SJSA1 (cell line): ENCODE measurements at regions not wholly inside any gene's neighbourhood (a gene's known extent, or its start where the extent isn't known, plus 50 kb on each side); places are given as distances from the start of the nearest gene placed in this dataset.
A peak's percentile ranks its signal among the peaks of the same experiment; 100 is the strongest.

Experiments used
- DNase-seq, 2 experiments: peaks; one replicate each; pipeline ENCODE4 v3.0.0-alpha.2; 2015 to 2020; ENCODE audit warnings: low spot score in 2 of 2, low read depth in 1 of 2
- H3K27ac ChIP-seq: fragments of 250-450 bp; sonication (Bioruptor Pico); 2 replicates; pipeline ENCODE4 v1.5.1; 2020; ENCODE audit warnings: mild to moderate bottlenecking, moderate library complexity
- H3K27me3 ChIP-seq: fragments of 250-450 bp; sonication (Bioruptor Pico); replicated peaks from 2 replicates; pipeline ENCODE4 v1.5.1; 2020; ENCODE audit warnings: mild to moderate bottlenecking, moderate library complexity
- H3K36me3 ChIP-seq: fragments of 250-450 bp; sonication (Bioruptor Pico); 2 replicates; pipeline ENCODE4 v1.5.1; 2020; ENCODE audit warnings: mild to moderate bottlenecking
- H3K4me1 ChIP-seq: fragments of 250-450 bp; sonication (Bioruptor Pico); replicated peaks from 2 replicates; pipeline ENCODE4 v1.6.1; 2021; ENCODE audit warnings: mild to moderate bottlenecking
- H3K4me3 ChIP-seq: fragments of 250-450 bp; sonication (Bioruptor Pico); 2 replicates; pipeline ENCODE4 v1.5.1; 2020; ENCODE audit warnings: mild to moderate bottlenecking
- H3K9me3 ChIP-seq: fragments of 250-450 bp; sonication (Bioruptor Pico); replicated peaks from 2 replicates; pipeline ENCODE4 v1.5.1; 2020; ENCODE audit warnings: mild to moderate bottlenecking

DNA sequence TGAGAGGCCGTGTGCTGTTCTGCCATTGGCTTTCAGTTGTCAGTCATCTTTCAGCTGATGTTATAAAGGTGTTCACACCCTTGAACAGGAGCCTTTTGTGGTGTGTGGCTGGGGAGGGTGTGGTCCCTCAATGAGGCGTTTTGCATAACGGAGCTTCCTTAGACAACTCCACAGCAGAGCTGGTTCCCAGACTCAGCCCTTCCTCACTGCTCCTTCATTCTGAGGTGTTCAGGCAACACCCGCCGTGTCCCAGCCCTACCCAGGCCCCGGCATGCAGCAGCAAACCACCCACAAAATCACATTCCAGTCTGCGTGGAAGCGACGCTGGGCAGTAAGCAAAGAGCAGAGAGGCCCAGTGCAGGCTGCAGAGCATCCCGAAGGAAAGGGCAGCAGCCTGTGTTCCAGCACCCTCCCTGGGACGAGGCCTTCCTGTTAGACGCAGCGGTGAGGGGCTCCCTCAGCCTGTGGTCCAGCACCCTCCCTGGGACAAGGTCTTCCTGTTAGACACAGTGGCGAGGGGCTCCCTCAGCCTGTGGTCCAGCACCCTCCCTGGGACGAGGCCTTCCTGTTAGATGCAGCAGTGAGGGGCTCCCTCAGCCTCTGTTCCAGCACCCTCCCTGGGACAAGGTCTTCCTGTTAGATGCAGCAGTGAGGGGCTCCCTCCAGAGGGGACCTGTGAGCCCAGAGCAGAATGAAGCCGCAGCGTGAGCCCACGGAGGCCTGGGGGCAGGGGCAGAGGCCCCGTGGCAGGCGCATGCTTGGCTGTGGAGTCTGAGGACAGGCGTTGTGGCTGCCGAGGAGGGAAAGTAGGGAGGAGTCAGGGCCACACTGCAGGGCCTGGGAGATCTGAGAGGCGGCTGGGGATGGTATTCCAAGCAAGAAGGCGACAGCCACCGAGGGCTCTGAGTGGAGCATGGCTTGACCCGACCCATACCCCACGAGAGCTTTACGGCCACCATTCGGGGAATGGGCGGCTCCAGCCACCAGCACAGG lies 201.8 kb upstream of the HDAC4 start:
- no peak overlapping the region for H3K4me3 ChIP-seq
- H3K4me1 ChIP-seq = no peaks in the 10 kb centered on the region
- no peak overlapping the region for H3K27ac ChIP-seq
- peaks cover 5% of the 10 kb centered on the region; the same call in 1 of the 2 replicates for H3K27me3 ChIP-seq
- no peaks in the 10 kb centered on the region for H3K36me3 ChIP-seq
- no peaks in the 10 kb centered on the region for H3K9me3 ChIP-seq
- peak in 1 of 2 experiments; percentile 40 for DNase-seq

- Histone ChIP-seq H3K9me3 (no peaks in the 10 kb centered on the region), H3K4me3 (no peak overlapping the region), H3K36me3 (no peaks in the 10 kb centered on the region), H3K4me1 (no peaks in the 10 kb centered on the region), H3K27ac (no peak overlapping the region), H3K27me3 (peaks cover 5% of the 10 kb centered on the region; the same call in 1 of the 2 replicates)
- DNase-seq = peak in 1 of 2 experiments; percentile 24
Observed at GRCh38 chr2:239601880-239602279, 201.1 kb upstream of the HDAC4 start.

DNA sequence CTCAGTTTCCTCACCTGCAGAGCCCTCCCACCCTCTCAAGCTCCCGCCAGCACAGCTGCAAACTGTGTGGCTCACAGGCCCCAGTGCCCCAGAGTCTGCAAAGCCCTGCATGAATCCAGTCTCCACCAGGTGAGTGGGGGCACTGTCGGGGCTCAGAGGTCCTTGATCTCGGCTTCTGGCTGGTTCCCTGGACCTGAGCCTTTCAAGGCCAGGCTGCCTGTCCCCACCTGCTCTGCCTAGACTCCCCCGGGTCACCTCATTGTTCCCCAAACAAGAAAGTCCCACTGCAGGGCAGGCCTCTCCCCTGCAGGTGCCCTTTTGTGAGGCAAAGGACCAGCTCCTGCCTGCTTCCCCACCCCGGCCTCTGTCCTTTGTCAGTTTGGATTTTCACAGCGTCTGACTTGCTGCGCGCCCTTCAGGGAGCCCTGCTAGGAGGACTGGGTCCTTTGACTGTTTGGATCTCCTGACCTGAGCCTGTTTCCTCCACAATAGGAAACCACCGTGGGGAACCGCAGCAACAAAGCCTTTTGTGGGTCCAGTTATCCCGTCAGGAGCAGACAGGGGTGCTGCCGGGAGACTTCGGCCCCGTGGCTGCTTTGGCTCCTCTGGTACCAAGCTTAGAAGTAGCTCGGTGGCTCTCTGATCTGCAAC lies 200.5 kb upstream of the HDAC4 start:
- Histone ChIP-seq H3K27me3 (peaks cover 5% of the 10 kb centered on the region; the same call in 1 of the 2 replicates), H3K27ac (no peak overlapping the region), H3K9me3 (no peaks in the 10 kb centered on the region), H3K36me3 (no peaks in the 10 kb centered on the region), H3K4me1 (no peaks in the 10 kb centered on the region), H3K4me3 (no peak overlapping the region)
- DNase-seq = peak in 1 of 2 experiments; percentile 32

DNA sequence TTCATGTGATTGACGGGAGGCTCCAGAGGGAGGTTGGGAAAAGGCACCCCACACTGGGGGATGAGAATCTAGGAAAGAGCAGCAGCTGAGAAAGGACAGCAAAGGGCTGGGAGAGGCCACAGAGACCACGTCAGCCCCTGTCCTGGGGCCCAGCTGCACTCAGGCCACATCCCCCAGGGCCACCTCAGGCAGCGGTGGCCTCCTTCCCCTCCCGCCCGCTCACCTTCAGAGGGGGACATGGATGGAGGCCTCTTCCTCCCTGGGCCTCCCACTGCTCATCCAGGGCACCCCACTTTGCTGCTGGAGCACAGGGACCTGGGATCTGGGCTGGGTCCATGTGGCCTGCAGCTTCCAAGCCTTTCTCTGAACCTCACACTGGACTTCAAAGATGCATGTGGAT lies 199.8 kb upstream of the HDAC4 start:
- no peaks in the 10 kb centered on the region for H3K4me1 ChIP-seq
- peak in 1 of 2 experiments; percentile 13 for DNase-seq
- H3K9me3 ChIP-seq = no peaks in the 10 kb centered on the region
- no peaks in the 10 kb centered on the region for H3K36me3 ChIP-seq
- H3K27ac ChIP-seq = no peak overlapping the region
- no peak overlapping the region for H3K4me3 ChIP-seq
- peaks cover 5% of the 10 kb centered on the region; the same call in 1 of the 2 replicates for H3K27me3 ChIP-seq

- peak in 1 of 2 experiments; percentile 25 for DNase-seq
- Histone ChIP-seq H3K9me3 (no peaks in the 10 kb centered on the region), H3K27me3 (peaks cover 3% of the 10 kb centered on the region; the same call in 1 of the 2 replicates), H3K4me3 (no peak overlapping the region), H3K36me3 (no peaks in the 10 kb centered on the region), H3K4me1 (no peaks in the 10 kb centered on the region), H3K27ac (no peak overlapping the region)
Observed at GRCh38 chr2:239600001-239600593, 199.3 kb upstream of the HDAC4 start.

- peak in 1 of 2 experiments; percentile 24 for DNase-seq
- Histone ChIP-seq H3K9me3 (no peaks in the 10 kb centered on the region), H3K4me3 (no peak overlapping the region), H3K27ac (no peak overlapping the region), H3K4me1 (no peaks in the 10 kb centered on the region), H3K27me3 (peaks cover 3% of the 10 kb centered on the region; the same call in 1 of the 2 replicates), H3K36me3 (no peaks in the 10 kb centered on the region)
Observed at GRCh38 chr2:239599299-239599698, 198.5 kb upstream of the HDAC4 start.

DNA sequence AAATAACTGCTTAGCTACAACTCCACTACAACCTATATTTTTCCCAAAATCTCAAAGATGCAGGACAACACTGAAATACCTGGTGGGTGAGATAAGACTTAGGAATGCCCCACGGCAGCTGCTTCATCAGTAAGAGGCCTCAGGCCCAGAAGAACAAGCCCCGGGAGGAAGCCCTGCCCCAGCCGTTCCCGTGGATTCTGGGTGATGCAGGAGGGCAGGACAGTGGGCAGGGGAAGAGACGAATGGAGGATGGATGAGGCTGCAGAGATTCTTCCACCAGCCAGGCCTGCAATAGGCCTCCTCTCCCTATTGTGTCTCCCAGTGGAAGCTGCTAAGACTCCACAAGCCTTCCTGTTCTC lies 197.9 kb upstream of the HDAC4 start:
- Histone ChIP-seq H3K4me3 (no peak overlapping the region), H3K36me3 (no peaks in the 10 kb centered on the region), H3K9me3 (no peaks in the 10 kb centered on the region), H3K4me1 (no peaks in the 10 kb centered on the region), H3K27me3 (peaks cover 3% of the 10 kb centered on the region; the same call in 1 of the 2 replicates), H3K27ac (no peak overlapping the region)
- DNase-seq = peak in 1 of 2 experiments; percentile 31

GRCh38 chr2:239598011-239598731 lies 197.4 kb upstream of the HDAC4 start:
- peak in 1 of 2 experiments; percentile 35 for DNase-seq

GRCh38 chr2:239597216-239597615 lies 196.4 kb upstream of the HDAC4 start:
- DNase-seq = no peak
- Histone ChIP-seq H3K36me3 (no peaks in the 10 kb centered on the region), H3K27ac (no peak overlapping the region), H3K27me3 (peaks cover 3% of the 10 kb centered on the region; the same call in 1 of the 2 replicates), H3K9me3 (no peaks in the 10 kb centered on the region), H3K4me3 (no peak overlapping the region), H3K4me1 (no peaks in the 10 kb centered on the region)

More at GRCh38 chr2:239598011-239598731, 197.4 kb upstream of the HDAC4 start:
- Histone ChIP-seq H3K27ac (no peak overlapping the region), H3K27me3 (peaks cover 3% of the 10 kb centered on the region; the same call in 1 of the 2 replicates), H3K4me1 (no peaks in the 10 kb centered on the region), H3K4me3 (no peak overlapping the region), H3K36me3 (no peaks in the 10 kb centered on the region), H3K9me3 (no peaks in the 10 kb centered on the region)

- Histone ChIP-seq H3K4me3 (no peak overlapping the region), H3K4me1 (no peaks in the 10 kb centered on the region), H3K36me3 (no peaks in the 10 kb centered on the region), H3K27me3 (peaks cover 3% of the 10 kb centered on the region; the same call in 1 of the 2 replicates), H3K27ac (no peak overlapping the region), H3K9me3 (no peaks in the 10 kb centered on the region)
- DNase-seq = peak in 1 of 2 experiments; percentile 3
Observed at GRCh38 chr2:239596792-239597191, 196.0 kb upstream of the HDAC4 start.

DNA sequence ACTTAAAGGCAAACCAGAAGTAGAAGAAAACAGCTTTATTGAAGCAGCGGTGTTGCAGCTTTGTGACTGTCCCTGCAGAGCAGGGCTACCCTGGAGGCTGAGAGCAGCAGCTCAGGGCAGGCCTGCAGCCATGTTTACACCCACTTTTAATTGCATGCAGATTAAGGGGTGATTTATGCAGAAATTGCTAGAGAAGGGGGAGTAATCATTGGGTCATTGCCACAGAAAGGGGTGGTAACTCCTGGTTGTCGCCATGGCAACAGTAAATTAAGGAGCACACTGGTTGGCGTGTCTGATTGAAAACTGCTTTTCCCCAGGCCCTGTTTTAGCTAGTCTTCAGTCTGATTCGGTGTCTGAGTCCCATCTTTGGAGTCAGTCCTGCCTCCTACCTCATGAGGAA lies 195.4 kb upstream of the HDAC4 start:
- Histone ChIP-seq H3K36me3 (no peaks in the 10 kb centered on the region), H3K27ac (no peak overlapping the region), H3K9me3 (no peaks in the 10 kb centered on the region), H3K27me3 (peaks cover 3% of the 10 kb centered on the region; the same call in 1 of the 2 replicates), H3K4me3 (no peak overlapping the region), H3K4me1 (no peaks in the 10 kb centered on the region)
- DNase-seq = no peak

GRCh38 chr2:239595726-239596125 lies 194.9 kb upstream of the HDAC4 start:
- Histone ChIP-seq H3K36me3 (no peaks in the 10 kb centered on the region), H3K27me3 (peaks cover 3% of the 10 kb centered on the region; the same call in 1 of the 2 replicates), H3K27ac (no peak overlapping the region), H3K4me3 (no peak overlapping the region), H3K9me3 (no peaks in the 10 kb centered on the region), H3K4me1 (no peaks in the 10 kb centered on the region)
- DNase-seq = no peak
